KMS-11 (cell line): ENCODE measurements at regions not wholly inside any gene's neighbourhood (a gene's known extent, or its start where the extent isn't known, plus 50 kb on each side); places are given as distances from the start of the nearest gene placed in this dataset.

ENCODE experiments used
- H2AFZ ChIP-seq: fragments of 200-600 bp; sonication (generic); 2 replicates; pipeline ENCODE4 v1.6.1; 2016; ENCODE audit warnings: antibody characterized with exemption, mixed run types, low read depth
- H3K27ac ChIP-seq: fragments of 200-600 bp; sonication (generic); 2 replicates; pipeline ENCODE4 v1.6.1; 2016; ENCODE audit warnings: mild to moderate bottlenecking, mixed run types
- H3K27me3 ChIP-seq: fragments of 200-600 bp; sonication (generic); 2 replicates; pipeline ENCODE4 v1.6.1; 2017; ENCODE audit warnings: mild to moderate bottlenecking, low read depth, mixed run types, moderate library complexity; ENCODE audit not compliant: insufficient read depth
- H3K36me3 ChIP-seq: fragments of 200-600 bp; sonication (generic); 2 replicates; pipeline ENCODE4 v1.6.1; 2017; ENCODE audit warnings: mild to moderate bottlenecking, mixed run types; ENCODE audit not compliant: insufficient read depth
- H3K4me1 ChIP-seq: fragments of 200-600 bp; sonication (generic); 2 replicates; pipeline ENCODE4 v1.6.1; 2016; ENCODE audit warnings: mild to moderate bottlenecking, low read depth, mixed run types; ENCODE audit not compliant: poor library complexity, severe bottlenecking
- H3K4me2 ChIP-seq: fragments of 200-600 bp; sonication (generic); 2 replicates; pipeline ENCODE4 v1.7.0; 2016; ENCODE audit warnings: mild to moderate bottlenecking, mixed run types
- H3K4me3 ChIP-seq: fragments of 200-600 bp; sonication (generic); IDR thresholded peaks from 2 replicates; pipeline ENCODE4 v1.6.1; 2017; ENCODE audit warnings: low read depth, low read length, mixed read lengths; ENCODE audit not compliant: insufficient read depth
- H3K79me2 ChIP-seq: fragments of 200-600 bp; sonication (generic); 2 replicates; pipeline ENCODE4 v1.6.1; 2016; ENCODE audit warnings: low read depth, mixed run types; ENCODE audit not compliant: insufficient read depth
- H3K9ac ChIP-seq: fragments of 200-600 bp; sonication (generic); 2 replicates; pipeline ENCODE4 v1.6.1; 2016; ENCODE audit warnings: mild to moderate bottlenecking, mixed run types
- H4K20me1 ChIP-seq: fragments of 200-600 bp; sonication (generic); 2 replicates; pipeline ENCODE4 v1.6.1; 2016; ENCODE audit warnings: mild to moderate bottlenecking, mixed run types; ENCODE audit not compliant: insufficient read depth
- CTCF ChIP-seq: fragments of 200-600 bp; sonication (generic); conservative IDR thresholded peaks from 2 replicates; pipeline ENCODE4 v1.6.1; 2017; ENCODE audit warnings: low read depth, mild to moderate bottlenecking, antibody characterized with exemption, low read length, moderate library complexity, mixed read lengths

GRCh38 chr6:14757418-14757817 is 488.5 kb upstream of the JARID2 start:
- Histone ChIP-seq H3K4me1 (peaks cover 4% of the 10 kb centered on the region), H3K4me2 (no peak overlapping the region), H3K36me3 (no peaks in the 10 kb centered on the region), H3K27ac (no peak overlapping the region), H2AFZ (no peak overlapping the region), H3K79me2 (no peaks in the 10 kb centered on the region), H3K4me3 (no peak overlapping the region), H3K9ac (no peak overlapping the region), H4K20me1 (no peaks in the 10 kb centered on the region), H3K27me3 (no peaks in the 10 kb centered on the region)
- no peak for TF ChIP-seq CTCF

GRCh38 chr6:14758421-14759081 is 487.3 kb upstream of the JARID2 start:
- no peak overlapping the region for H2AFZ ChIP-seq
- no peak overlapping the region for H3K9ac ChIP-seq
- H4K20me1 ChIP-seq, result no peaks in the 10 kb centered on the region
- TF ChIP-seq CTCF, result no peak
- H3K4me2 ChIP-seq, result no peak overlapping the region
- no peaks in the 10 kb centered on the region for H3K36me3 ChIP-seq
- peaks cover 4% of the 10 kb centered on the region for H3K4me1 ChIP-seq
- no peaks in the 10 kb centered on the region for H3K79me2 ChIP-seq
- no peaks in the 10 kb centered on the region for H3K27me3 ChIP-seq
- no peak overlapping the region for H3K4me3 ChIP-seq
- no peak overlapping the region for H3K27ac ChIP-seq

GRCh38 chr6:14759976-14760672 is 485.7 kb upstream of the JARID2 start:
- Histone ChIP-seq H3K9ac (no peak overlapping the region), H2AFZ (no peak overlapping the region), H3K27ac (no peak overlapping the region), H3K4me2 (no peak overlapping the region), H3K4me3 (no peak overlapping the region), H4K20me1 (no peaks in the 10 kb centered on the region), H3K79me2 (no peaks in the 10 kb centered on the region), H3K36me3 (no peaks in the 10 kb centered on the region), H3K4me1 (peaks cover 4% of the 10 kb centered on the region), H3K27me3 (no peaks in the 10 kb centered on the region)
- TF ChIP-seq CTCF, result no peak

GRCh38 chr6:14762077-14762476 is 483.8 kb upstream of the JARID2 start:
- Histone ChIP-seq H3K9ac (no peak overlapping the region), H4K20me1 (no peaks in the 10 kb centered on the region)
- no peak for TF ChIP-seq CTCF

More at GRCh38 chr6:14762077-14762476, 483.8 kb upstream of the JARID2 start:
- H3K27me3 ChIP-seq, result no peaks in the 10 kb centered on the region
- no peaks in the 10 kb centered on the region for H3K36me3 ChIP-seq
- no peak overlapping the region for H3K4me2 ChIP-seq
- no peak overlapping the region for H3K4me3 ChIP-seq
- H3K79me2 ChIP-seq, result no peaks in the 10 kb centered on the region
- no peak overlapping the region for H3K27ac ChIP-seq
- H3K4me1 ChIP-seq, result peaks cover 4% of the 10 kb centered on the region
- no peak overlapping the region for H2AFZ ChIP-seq
